PC-3 (cell line): ENCODE measurements at regions not wholly inside any gene's neighbourhood (a gene's known extent, or its start where the extent isn't known, plus 50 kb on each side); places are given as distances from the start of the nearest gene placed in this dataset.

Source experiments
- ATAC-seq: fragments of 200-7000 bp; cut with Tn5 transposase; 2 replicates; pipeline ENCODE4 v1.9.1; 2020; ENCODE audit warnings: mild to moderate bottlenecking, moderate library complexity
- BruUV-seq: library from RNA; stranded (reverse); fragments of 400-500 nt; replicated peaks from 2 replicates; lab custom pipeline; 2021; lab: Mats Ljungman, UMichigan
- CTCF ChIA-PET: fragments of 300-600 bp; sonication (Branson Sonifier 250); formaldehyde crosslinking; loops from one replicate; lab custom pipeline; 2022; ENCODE audit warnings: antibody characterized with exemption; lab: Charles Lee
- POLR2A ChIA-PET: fragments of 300-600 bp; sonication (Branson Sonifier 250); formaldehyde crosslinking; loops from one replicate; lab custom pipeline; 2022; ENCODE audit warnings: antibody characterized with exemption; ENCODE audit not compliant: unreplicated experiment; lab: Charles Lee
- DNase-seq: peaks from one replicate; pipeline ENCODE4 v3.0.0-alpha.2; 2015
- H2AFZ ChIP-seq: fragments of 300-600 bp; sonication (generic); 2 replicates; pipeline ENCODE4 v1.6.0; 2016; ENCODE audit warnings: antibody characterized with exemption, low read length
- H3F3A ChIP-seq: fragments of 300-600 bp; sonication (generic); one replicate; pipeline ENCODE4 v1.6.0; 2017; ENCODE audit warnings: antibody characterized with exemption, low read length, control low read depth, mild to moderate bottlenecking; ENCODE audit not compliant: unreplicated experiment
- H3K27ac ChIP-seq: fragments of 300-600 bp; sonication (generic); 2 replicates; pipeline ENCODE4 v1.5.1; 2016; ENCODE audit warnings: mild to moderate bottlenecking, low read length
- H3K27me3 ChIP-seq: fragments of 300-600 bp; sonication (generic); 2 replicates; pipeline ENCODE4 v1.6.1; 2016; ENCODE audit warnings: low read length, mixed read lengths
- H3K36me3 ChIP-seq: fragments of 300-600 bp; sonication (generic); 2 replicates; pipeline ENCODE4 v1.6.1; 2016; ENCODE audit warnings: low read depth, mixed run types, low read length, mixed read lengths
- H3K4me1 ChIP-seq: fragments of 300-600 bp; sonication (generic); 2 replicates; pipeline ENCODE4 v1.5.1; 2016; ENCODE audit warnings: low read length; ENCODE audit not compliant: insufficient read depth
- H3K4me2 ChIP-seq: fragments of 300-600 bp; sonication (generic); 2 replicates; pipeline ENCODE4 v1.6.0; 2016; ENCODE audit warnings: low read length
- H3K4me3 ChIP-seq: fragments of 300-600 bp; sonication (generic); 2 replicates; pipeline ENCODE4 v1.5.1; 2016; ENCODE audit warnings: mild to moderate bottlenecking, low read length, mixed read lengths
- H3K79me2 ChIP-seq: fragments of 300-600 bp; sonication (generic); 2 replicates; pipeline ENCODE4 v1.6.1; 2017; ENCODE audit warnings: low read length, mixed read lengths
- H3K9ac ChIP-seq: fragments of 300-600 bp; sonication (generic); 2 replicates; pipeline ENCODE4 v1.6.0; 2016; ENCODE audit warnings: mild to moderate bottlenecking, low read length
- H3K9me2 ChIP-seq: fragments of 300-600 bp; sonication (generic); replicated peaks from 2 replicates; pipeline ENCODE4 v1.6.1; 2016; ENCODE audit warnings: mixed run types, low read length, mixed read lengths
- H3K9me3 ChIP-seq: fragments of 300-600 bp; sonication (generic); 2 replicates; pipeline ENCODE4 v1.6.1; 2016; ENCODE audit warnings: low read length, mixed read lengths
- H4K20me1 ChIP-seq: fragments of 300-600 bp; sonication (generic); 2 replicates; pipeline ENCODE4 v1.6.1; 2016; ENCODE audit warnings: low read length, mixed read lengths
- EZH2 ChIP-seq: fragments of 300-600 bp; sonication (generic); IDR thresholded peaks from one replicate; pipeline ENCODE4 v1.6.1; 2017; ENCODE audit warnings: antibody characterized with exemption, mild to moderate bottlenecking, low read length; ENCODE audit not compliant: unreplicated experiment
- EZH2phosphoT487 ChIP-seq: fragments of 300-600 bp; sonication (generic); IDR thresholded peaks from 2 replicates; pipeline ENCODE4 v1.6.1; 2018; ENCODE audit warnings: mild to moderate bottlenecking, antibody characterized with exemption, low read length, borderline replicate concordance
- intact Hi-C: fragments of 100-400 bp; cut with micrococcal nuclease; formaldehyde crosslinking; loops from 2 replicates; pipeline ENCODE4 v1.9.0; 2023
- TF ChIP-seq, protein P1 (sequence below): fragments of 300-600 bp; sonication (generic); conservative IDR thresholded peaks from 2 replicates; pipeline ENCODE4 v1.5.1; 2017; ENCODE audit warnings: antibody characterized with exemption, low read depth, mild to moderate bottlenecking, low read length

GRCh38 chr2:38129481-38129880, 53.5 kb upstream of the CYP1B1 start:
- Histone ChIP-seq H3K4me2 (no peak overlapping the region), H3K4me1 (no peaks in the 10 kb centered on the region), H3K36me3 (no peaks in the 10 kb centered on the region), H3K9me2 (no peaks in the 10 kb centered on the region), H3K9me3 (peaks cover 9% of the 10 kb centered on the region; the same call in 1 of the 2 replicates), H4K20me1 (no peaks in the 10 kb centered on the region), H3K9ac (no peak overlapping the region), H3K27me3 (no peaks in the 10 kb centered on the region), H3K79me2 (no peaks in the 10 kb centered on the region), H3K4me3 (no peak overlapping the region), H3K27ac (no peak overlapping the region), H2AFZ (no peak overlapping the region), H3F3A (no peaks in the 10 kb centered on the region)
- intact Hi-C loops, result no loop called here
- no peak for ATAC-seq
- BruUV-seq, result no TSS peak
- CTCF ChIA-PET, result no interaction called here
- DNase-seq, result no peak
- TF ChIP-seq EZH2phosphoT487 (no peak), EZH2 (no peak)
- TF ChIP-seq, protein P1, sequence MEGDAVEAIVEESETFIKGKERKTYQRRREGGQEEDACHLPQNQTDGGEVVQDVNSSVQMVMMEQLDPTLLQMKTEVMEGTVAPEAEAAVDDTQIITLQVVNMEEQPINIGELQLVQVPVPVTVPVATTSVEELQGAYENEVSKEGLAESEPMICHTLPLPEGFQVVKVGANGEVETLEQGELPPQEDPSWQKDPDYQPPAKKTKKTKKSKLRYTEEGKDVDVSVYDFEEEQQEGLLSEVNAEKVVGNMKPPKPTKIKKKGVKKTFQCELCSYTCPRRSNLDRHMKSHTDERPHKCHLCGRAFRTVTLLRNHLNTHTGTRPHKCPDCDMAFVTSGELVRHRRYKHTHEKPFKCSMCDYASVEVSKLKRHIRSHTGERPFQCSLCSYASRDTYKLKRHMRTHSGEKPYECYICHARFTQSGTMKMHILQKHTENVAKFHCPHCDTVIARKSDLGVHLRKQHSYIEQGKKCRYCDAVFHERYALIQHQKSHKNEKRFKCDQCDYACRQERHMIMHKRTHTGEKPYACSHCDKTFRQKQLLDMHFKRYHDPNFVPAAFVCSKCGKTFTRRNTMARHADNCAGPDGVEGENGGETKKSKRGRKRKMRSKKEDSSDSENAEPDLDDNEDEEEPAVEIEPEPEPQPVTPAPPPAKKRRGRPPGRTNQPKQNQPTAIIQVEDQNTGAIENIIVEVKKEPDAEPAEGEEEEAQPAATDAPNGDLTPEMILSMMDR, result no peak
- POLR2A ChIA-PET, result no interaction called here

GRCh38 chr2:38128653-38129052, 52.7 kb upstream of the CYP1B1 start:
- no TSS peak for BruUV-seq
- Histone ChIP-seq H3K9me3 (peaks cover 9% of the 10 kb centered on the region; the same call in 1 of the 2 replicates), H3K36me3 (no peaks in the 10 kb centered on the region), H3K79me2 (no peaks in the 10 kb centered on the region), H4K20me1 (no peaks in the 10 kb centered on the region), H3K4me2 (no peak overlapping the region), H3K9ac (no peak overlapping the region), H3K4me3 (no peak overlapping the region), H3F3A (no peaks in the 10 kb centered on the region), H3K9me2 (no peaks in the 10 kb centered on the region), H2AFZ (no peak overlapping the region), H3K27me3 (no peaks in the 10 kb centered on the region), H3K4me1 (no peaks in the 10 kb centered on the region), H3K27ac (no peak overlapping the region)
- intact Hi-C loops, result no loop called here
- ATAC-seq (no peak), DNase-seq (no peak)
- POLR2A ChIA-PET, result no interaction called here
- CTCF ChIA-PET, result no interaction called here
- no peak for TF ChIP-seq EZH2

GRCh38 chr2:38127277-38127676, 51.3 kb upstream of the CYP1B1 start:
- TF ChIP-seq EZH2 (no peak), EZH2phosphoT487 (no peak)
- TF ChIP-seq, protein P1, result no peak
- no TSS peak for BruUV-seq
- DNase-seq, result no peak

More at GRCh38 chr2:38127277-38127676, 51.3 kb upstream of the CYP1B1 start:
- Histone ChIP-seq H3K9me2 (no peaks in the 10 kb centered on the region), H3K27me3 (no peaks in the 10 kb centered on the region), H3K4me1 (no peaks in the 10 kb centered on the region), H3K4me2 (no peak overlapping the region), H4K20me1 (no peaks in the 10 kb centered on the region), H3K36me3 (no peaks in the 10 kb centered on the region), H3K27ac (no peak overlapping the region), H3K4me3 (no peak overlapping the region), H3K9ac (no peak overlapping the region), H3K79me2 (no peaks in the 10 kb centered on the region), H3F3A (no peaks in the 10 kb centered on the region), H3K9me3 (peaks cover 9% of the 10 kb centered on the region; the same call in 1 of the 2 replicates), H2AFZ (no peak overlapping the region)
- ChIA-PET CTCF (no interaction called here), POLR2A (no interaction called here)
- intact Hi-C loops, result no loop called here
- ATAC-seq, result no peak
